Erythroblast (primary cell): ENCODE measurements at regions not wholly inside any gene's neighbourhood (a gene's known extent, or its start where the extent isn't known, plus 50 kb on each side); places are given as distances from the start of the nearest gene placed in this dataset.

Source experiments
- GATA1 ChIP-seq: IDR thresholded peaks from 2 replicates; pipeline ENCODE4 v1.6.1; 2011; ENCODE audit warnings: low read depth, mild to moderate bottlenecking, control low read depth, low read length, moderate library complexity
- POLR2A ChIP-seq: IDR thresholded peaks from 2 replicates; pipeline ENCODE4 v1.6.1; 2011; ENCODE audit warnings: mild to moderate bottlenecking, low read length

GRCh38 chr18:66731890-66732289 is 128.0 kb upstream of the CDH19 start:
- TF ChIP-seq POLR2A: no peak
- TF ChIP-seq GATA1: no peak
